ENCODE measurements at regions not wholly inside any gene's neighbourhood (a gene's known extent, or its start where the extent isn't known, plus 50 kb on each side); places are given as distances from the start of the nearest gene placed in this dataset.

- no peak for DNase-seq (ENCODE audit: low read depth in 4 of 4, low spot score in 1 of 4)
Measured at GRCh38 chr14:104367866-104368750, 211.5 kb upstream of the C14orf180 start.

- no peak for DNase-seq (ENCODE audit: low read depth in 4 of 4, low spot score in 1 of 4)
Measured at GRCh38 chr14:104368751-104369100, 210.8 kb upstream of the C14orf180 start.

- DNase-seq (ENCODE audit: low read depth in 4 of 4, low spot score in 1 of 4), result no peak
Measured at GRCh38 chr14:104369208-104369607, 210.4 kb upstream of the C14orf180 start.

GRCh38 chr14:104370256-104370870 lies 209.2 kb upstream of the C14orf180 start:
- DNase-seq (ENCODE audit: low read depth in 4 of 4, low spot score in 1 of 4), result no peak

GRCh38 chr14:104371031-104371430 lies 208.5 kb upstream of the C14orf180 start:
- no peak for DNase-seq (ENCODE audit: low read depth in 4 of 4, low spot score in 1 of 4)

- no peak for DNase-seq (ENCODE audit: low read depth in 4 of 4, low spot score in 1 of 4)
Measured at GRCh38 chr14:104371917-104372316, 207.6 kb upstream of the C14orf180 start.

- DNase-seq (ENCODE audit: low read depth in 4 of 4, low spot score in 1 of 4), result no peak
Measured at GRCh38 chr14:104372390-104373054, 207.0 kb upstream of the C14orf180 start.

GRCh38 chr14:104373055-104373854 lies 206.3 kb upstream of the C14orf180 start:
- no peak for DNase-seq (ENCODE audit: low read depth in 4 of 4, low spot score in 1 of 4)

- DNase-seq (ENCODE audit: low read depth in 4 of 4, low spot score in 1 of 4), result no peak
Measured at GRCh38 chr14:104373855-104374717, 205.5 kb upstream of the C14orf180 start.

- DNase-seq (ENCODE audit: low read depth in 4 of 4, low spot score in 1 of 4), result no peak
Measured at GRCh38 chr14:104374718-104375080, 204.9 kb upstream of the C14orf180 start.

- DNase-seq (ENCODE audit: low read depth in 4 of 4, low spot score in 1 of 4), result no peak
Measured at GRCh38 chr14:104375551-104376201, 203.9 kb upstream of the C14orf180 start.

GRCh38 chr14:104376202-104377140 lies 203.1 kb upstream of the C14orf180 start:
- DNase-seq (ENCODE audit: low read depth in 4 of 4, low spot score in 1 of 4), result no peak

GRCh38 chr14:104377256-104377655 lies 202.3 kb upstream of the C14orf180 start:
- no peak for DNase-seq (ENCODE audit: low read depth in 4 of 4, low spot score in 1 of 4)

GRCh38 chr14:104378698-104379113 lies 200.9 kb upstream of the C14orf180 start:
- DNase-seq (ENCODE audit: low read depth in 4 of 4, low spot score in 1 of 4), result no peak

- no peak for DNase-seq (ENCODE audit: low read depth in 4 of 4, low spot score in 1 of 4)
Measured at GRCh38 chr14:104382361-104383087, 197.0 kb upstream of the C14orf180 start.

- no peak for DNase-seq (ENCODE audit: low read depth in 4 of 4, low spot score in 1 of 4)
Measured at GRCh38 chr14:104383088-104383995, 196.2 kb upstream of the C14orf180 start.

Data from stimulated activated CD4-positive, alpha-beta T cell treated with anti-CD3 and anti-CD28 coated beads, Interleukin-1b, Interleukin-23, amount 100 ng/mL, for 24 hours (primary cell).